Activated CD4-positive, alpha-beta T cell treated with anti-CD3 and anti-CD28 coated beads for 4 hours (primary cell): ENCODE measurements at regions not wholly inside any gene's neighbourhood (a gene's known extent, or its start where the extent isn't known, plus 50 kb on each side); places are given as distances from the start of the nearest gene placed in this dataset.

Experiments used
- DNase-seq, 2 donors: peaks; one replicate each; pipeline ENCODE4 v3.0.0-alpha.2; 2020

DNA sequence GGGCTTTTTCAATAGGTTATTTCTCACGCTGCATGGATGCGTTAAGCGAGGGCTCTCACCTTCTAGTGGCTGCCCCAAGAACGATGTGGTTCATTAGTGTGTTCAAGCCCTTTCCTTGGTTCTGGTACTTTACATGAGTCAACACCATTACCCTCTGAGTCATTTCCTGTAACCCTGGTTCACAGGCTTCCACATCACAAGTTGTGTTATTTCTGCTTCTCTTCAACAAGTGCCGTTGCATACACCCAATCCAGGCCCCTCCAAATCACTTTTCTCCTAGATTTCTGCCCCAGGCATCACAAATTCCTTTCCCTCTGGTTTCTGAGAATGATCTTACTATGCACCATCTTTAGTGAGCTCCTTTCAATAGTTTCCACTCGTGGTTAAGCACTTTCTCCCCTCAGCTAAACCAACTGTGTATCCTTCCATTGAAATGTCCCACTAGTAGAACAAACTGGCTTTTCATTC lies 69.5 kb upstream of the RAD23B start:
- peak; percentile 8 to 17 for DNase-seq

DNA sequence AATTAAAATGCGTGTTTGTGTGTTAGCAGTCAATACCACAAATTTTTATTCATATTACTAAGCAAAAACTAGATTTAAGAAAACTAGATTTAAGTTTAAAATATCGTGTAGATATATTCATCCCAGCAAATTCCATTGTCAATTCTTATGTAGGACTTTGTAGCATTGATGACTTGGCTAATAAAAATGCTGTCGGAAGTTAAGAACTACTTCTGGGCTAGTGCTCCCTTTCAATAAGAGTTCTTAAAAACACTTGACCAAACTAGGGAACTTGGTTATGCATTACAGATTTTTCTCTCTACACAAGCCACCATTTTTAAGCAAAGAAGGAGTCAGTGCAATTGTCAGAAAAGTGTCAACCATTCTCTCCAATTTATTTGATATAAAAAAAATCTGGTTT lies 68.7 kb upstream of the RAD23B start:
- no peak for DNase-seq

DNA sequence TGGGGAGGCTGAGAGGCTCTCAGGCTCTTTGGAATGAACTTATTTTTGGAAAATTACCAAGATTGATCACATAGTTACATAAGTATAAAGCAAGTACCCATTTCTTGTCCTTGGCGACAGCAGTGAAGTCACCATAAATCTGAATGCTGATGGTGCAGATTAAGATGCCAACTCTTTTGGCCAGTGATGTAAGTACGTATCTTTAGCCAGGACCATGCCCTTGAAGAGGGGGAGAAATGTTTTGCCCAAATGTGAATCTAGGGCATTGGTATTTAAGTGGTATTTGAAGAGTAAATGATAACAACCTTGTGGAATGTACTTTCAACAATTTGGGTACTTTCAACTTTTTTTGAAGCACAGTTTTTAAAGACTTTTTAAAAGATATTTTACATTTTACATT lies 68.2 kb upstream of the RAD23B start:
- no peak for DNase-seq

DNA sequence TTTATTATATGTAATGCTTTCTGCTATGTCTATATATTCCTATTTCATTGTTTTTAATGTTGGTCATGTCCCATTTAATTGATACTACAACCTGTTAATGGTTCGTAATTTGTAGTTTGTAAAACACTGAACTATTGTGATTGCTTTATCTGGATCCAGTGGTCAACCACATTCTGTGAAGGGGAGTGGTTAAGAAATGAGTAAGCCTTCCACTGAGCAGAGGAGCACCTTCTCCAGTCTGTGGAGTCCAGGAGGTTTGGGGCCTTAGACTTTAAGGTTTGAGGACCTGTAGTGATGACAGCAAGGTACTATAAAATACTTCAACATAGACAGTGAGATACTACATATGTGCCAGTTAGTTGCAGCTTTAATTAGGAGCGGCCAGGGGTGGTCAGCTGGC lies 67.7 kb upstream of the RAD23B start:
- no peak for DNase-seq

DNA sequence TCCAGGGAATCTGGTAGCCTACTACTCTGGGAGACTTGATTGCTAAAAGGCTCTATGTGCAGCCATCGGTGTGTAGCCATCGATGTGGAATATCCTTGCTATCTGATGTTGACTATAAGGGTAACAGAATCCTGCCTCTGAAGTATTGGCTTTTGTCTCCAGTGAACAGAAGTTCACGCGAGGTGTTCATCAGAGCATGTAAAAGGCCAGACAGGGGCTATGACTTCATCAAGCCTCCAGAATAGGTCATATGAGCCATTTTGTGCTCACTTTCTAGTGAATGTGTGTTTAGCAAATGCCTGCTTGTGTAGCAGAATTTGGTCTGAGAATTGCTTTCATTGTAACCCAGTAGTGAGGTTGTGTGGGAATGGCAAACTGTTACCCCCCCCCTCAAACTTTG lies 66.8 kb upstream of the RAD23B start:
- DNase-seq, result no peak

DNA sequence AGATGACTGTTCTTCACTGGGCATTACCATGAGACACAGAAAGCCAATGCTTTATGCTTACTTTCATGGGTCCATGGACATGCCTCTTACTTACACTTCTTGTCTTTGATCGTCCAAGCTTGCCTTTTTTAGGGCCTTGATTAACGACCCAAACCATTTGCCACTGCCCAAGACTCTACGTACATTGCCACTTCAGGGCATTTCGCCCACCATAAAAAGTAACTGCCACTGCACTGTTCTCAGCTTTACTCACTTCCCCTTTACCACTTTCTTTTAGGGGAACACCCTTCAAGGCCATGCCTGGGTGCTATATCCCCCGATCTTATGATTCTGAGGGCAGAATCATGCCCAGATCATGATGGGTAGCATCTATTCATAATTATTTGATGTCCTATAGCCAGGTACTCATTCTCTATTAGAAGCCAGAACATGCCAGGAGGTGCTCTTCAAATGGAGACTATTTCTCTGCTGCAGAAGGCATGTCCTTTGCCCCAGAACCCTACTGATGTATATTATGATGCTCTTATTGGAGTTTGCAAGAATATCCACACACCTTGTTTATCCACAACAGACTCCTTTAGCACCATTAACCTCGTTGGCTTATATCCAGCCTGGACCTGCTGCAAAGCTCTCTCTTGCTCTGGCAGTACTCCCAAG lies 64.1 kb upstream of the RAD23B start:
- DNase-seq, result no peak

DNA sequence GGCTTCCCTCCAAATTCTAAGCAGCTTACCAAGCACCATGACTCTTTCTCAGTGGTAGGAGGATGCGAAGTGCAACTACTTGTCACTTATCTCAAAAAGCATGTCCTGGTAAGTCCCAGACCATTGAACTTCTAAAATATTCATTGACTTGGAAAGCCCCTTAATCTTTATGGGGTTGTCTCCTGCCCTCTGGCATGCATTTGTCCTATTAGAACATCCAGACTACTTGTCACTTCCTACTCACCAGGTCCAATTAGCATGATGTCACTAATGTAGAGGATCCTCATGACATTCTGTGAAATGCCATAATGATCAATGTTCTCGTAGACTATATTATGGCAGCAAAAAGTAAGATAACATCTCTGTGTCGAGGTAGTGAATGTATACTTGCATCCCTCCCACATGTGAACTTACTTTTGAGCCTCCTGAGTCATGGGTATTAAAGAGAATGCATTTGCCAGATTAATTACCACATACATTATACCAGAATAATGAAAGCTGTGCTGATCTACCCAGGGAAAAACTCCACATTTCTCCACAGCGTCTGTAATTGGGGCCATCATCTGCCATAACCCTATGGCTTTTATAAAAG lies 63.5 kb upstream of the RAD23B start:
- DNase-seq, result no peak

DNA sequence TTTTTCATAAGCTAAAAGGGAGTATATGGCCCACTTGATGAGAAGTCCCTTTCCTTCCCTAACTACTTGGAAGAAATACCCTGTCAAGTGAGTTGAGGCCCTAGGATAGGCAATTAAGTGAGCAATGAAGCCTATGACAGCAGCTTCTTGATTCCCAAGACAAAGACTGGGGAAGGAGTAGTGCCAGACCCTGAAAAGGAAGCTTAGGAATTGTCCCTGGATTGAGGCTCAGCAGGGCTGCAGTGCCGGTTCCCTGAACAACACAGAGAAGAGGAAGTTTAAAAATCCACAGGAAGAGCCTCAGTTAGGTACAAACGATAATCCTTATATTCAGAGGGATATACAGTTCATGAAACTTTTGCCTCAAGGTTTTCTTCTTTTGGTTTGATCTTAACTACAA lies 61.8 kb upstream of the RAD23B start:
- no peak for DNase-seq

DNA sequence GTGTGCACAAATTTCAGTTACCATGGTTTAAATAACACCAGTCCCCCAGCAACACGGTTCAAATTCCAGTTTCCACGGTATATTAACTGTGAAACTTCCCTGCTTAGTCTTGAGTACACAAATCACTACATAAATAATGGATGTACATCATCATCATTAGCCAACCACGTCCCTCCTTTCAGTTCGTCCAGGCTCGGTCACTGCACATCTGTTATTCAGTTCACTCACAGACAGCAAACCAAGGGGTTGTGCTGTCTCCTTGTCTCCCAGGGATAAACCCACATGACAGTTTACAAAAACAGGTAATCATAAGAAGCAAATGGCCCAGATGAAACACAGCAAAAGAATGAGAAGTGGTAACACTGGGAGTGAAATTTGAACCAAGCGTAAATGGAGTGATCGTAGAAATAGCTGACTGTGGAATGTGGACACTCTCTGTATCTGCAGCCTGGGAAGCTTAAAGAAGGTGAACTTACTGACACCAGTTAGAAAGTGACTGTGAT lies 61.0 kb upstream of the RAD23B start:
- no peak for DNase-seq

DNA sequence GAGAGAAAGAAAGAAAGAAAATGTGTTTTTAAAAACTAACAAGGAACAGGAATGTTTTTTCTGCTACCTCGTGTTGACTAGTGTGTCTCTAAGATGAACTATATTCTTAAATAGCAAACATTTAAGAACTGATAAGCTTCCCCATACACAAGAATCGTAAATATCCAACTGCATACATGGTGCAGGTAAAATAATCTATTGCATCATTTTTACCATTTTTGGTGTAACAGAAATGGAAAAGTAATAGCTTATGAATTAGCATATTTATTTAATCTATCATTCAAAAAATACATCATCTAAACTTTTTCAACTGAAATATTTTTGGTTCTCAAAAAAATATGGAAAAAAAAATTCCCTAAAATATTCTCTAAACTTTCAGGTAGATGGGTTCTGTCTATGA lies 59.7 kb upstream of the RAD23B start:
- no peak for DNase-seq

DNA sequence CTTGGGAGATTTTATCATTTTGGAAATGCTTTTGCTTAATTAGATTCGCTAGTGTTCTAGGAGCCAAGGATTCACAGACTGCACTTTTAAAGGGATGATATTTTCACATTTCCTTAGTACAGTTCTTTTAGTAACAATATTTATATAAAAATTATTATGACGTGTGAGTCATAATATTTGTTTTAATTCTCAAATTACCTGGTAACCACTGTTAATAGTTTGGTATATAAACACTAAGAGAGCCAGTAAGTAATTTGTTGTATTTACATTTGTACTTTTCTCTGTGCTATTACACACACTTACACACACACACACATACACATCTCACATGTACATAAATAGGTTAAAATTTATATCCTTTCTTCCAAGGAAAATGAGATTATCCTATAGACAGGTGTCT lies 58.8 kb upstream of the RAD23B start:
- DNase-seq, result no peak

DNA sequence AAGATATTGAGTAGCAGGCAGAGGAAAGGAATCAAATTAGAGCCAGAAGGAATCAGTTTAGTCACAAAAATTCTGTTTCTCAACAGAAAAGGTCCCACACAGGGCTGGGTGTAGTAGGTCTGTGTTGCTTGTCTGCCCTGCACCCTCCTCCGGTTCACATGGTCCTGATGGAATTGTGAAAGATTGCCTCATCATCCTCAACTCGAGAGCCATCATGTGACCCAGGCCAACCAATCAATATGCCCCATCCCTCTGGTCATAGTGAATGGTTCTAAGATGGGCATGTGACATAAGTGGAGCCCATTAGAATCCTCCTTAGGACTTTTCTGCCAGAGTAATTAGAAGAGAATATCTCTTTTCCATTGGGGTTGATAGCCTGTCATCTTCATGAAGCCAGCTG lies 56.7 kb upstream of the RAD23B start:
- DNase-seq, result no peak

DNA sequence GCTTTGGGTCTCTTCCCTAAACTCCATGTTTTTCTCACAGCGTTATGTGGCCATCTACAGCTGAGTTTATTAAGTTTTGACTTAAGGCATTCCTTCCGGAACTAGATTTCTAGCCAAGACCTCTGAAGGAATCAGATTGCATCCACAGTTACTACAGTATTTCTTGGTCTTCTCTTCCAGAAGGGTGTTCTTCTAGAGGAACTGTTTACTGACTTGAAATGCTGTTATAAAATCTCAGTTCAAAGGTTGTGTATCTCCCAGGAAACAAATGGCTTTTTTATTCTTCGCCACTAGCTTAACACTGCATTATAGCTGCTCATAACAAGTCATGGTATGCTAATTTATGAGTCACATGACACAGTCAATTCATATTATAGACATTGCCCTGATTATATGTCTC lies 55.3 kb upstream of the RAD23B start:
- no peak for DNase-seq

DNA sequence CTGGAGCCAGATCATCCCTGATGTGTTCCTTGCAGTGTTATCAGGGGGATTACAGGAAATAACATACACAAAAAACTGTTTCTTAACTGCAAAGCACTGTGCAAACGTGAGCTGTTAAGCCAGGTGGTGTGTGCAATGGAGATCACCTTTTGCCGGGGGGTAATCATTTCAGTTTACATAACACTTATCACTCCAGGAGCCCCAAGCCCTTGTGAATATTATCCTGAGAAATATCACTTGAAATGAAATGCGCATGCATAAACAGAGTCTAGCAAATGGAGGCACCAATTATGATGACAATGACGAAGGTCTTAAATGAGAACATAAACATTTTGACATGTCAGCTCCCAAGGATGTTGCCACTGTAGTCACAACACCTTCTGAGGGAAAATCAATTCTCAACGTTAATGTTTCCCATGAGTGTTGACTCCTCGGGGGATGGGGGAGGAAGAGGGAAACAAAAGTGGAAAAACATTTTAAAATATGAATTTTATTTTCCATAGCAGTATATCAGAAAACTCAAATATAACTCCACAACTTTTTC lies 54.5 kb upstream of the RAD23B start:
- no peak for DNase-seq

DNA sequence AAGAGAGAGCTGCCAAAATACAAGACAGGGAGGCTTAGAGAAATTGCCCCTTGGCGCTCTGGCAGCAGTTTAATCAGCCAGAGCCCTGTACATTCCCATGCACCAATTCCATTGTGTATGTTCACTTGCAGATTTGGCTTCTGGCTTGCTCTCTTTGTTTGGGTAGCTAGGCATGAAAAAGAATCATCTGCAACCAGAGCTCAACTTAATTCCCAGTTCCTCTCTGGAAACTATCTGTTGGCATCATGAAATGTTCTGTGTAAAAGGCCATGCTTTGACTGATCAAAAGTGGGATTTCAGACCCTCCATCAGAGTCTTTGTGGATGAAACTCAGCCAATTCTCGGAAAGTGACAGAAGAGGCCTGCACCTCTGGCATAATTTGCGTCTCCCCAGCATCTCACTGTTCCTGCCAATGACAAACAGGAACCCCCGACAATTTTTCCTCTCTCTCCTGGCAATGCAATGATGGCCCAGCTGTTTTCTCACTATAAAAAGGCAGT lies 53.8 kb upstream of the RAD23B start:
- no peak for DNase-seq
